Esophagus muscularis mucosa (tissue), 4 donors: ENCODE measurements at regions not wholly inside any gene's neighbourhood (a gene's known extent, or its start where the extent isn't known, plus 50 kb on each side); places are given as distances from the start of the nearest gene placed in this dataset.

Source experiments
- CTCF ChIP-seq, 3 experiments: fragments of 200-600 bp in 2 of 3; fragments of 450-650 bp in 1 of 3; sonication (generic) in 2 of 3; IDR thresholded peaks; one replicate each; pipeline ENCODE4 v1.5.1; 2017 to 2019; ENCODE audit warnings: antibody characterized with exemption in 3 of 3, mild to moderate bottlenecking in 2 of 3, moderate library complexity in 1 of 3
- EP300 ChIP-seq: sonication (generic); formaldehyde crosslinking; IDR thresholded peaks from one replicate; pipeline ENCODE4 v1.6.1; 2017; ENCODE audit warnings: antibody characterized with exemption
- POLR2A ChIP-seq: fragments of 450-650 bp; IDR thresholded peaks from one replicate; pipeline ENCODE4 v1.6.1; 2017; ENCODE audit warnings: antibody characterized with exemption, moderate library complexity, mild to moderate bottlenecking, low read depth
- POLR2AphosphoS5 ChIP-seq, 2 donors: sonication (generic); formaldehyde crosslinking; IDR thresholded peaks; one replicate each; pipeline ENCODE4 v1.6.1; 2017; ENCODE audit warnings: antibody characterized with exemption in 2 of 2

GRCh38 chr7:46723742-46724141, 802.7 kb upstream of the IGFBP3 start:
- TF ChIP-seq CTCF (IDR thresholded peaks at IDR 0.05) (no peak), EP300 (no peak), POLR2A (no peak), POLR2AphosphoS5 (IDR thresholded peaks at IDR 0.05) (no peak)
